ENCODE measurements at regions not wholly inside any gene's neighbourhood (a gene's known extent, or its start where the extent isn't known, plus 50 kb on each side); places are given as distances from the start of the nearest gene placed in this dataset.

DNA sequence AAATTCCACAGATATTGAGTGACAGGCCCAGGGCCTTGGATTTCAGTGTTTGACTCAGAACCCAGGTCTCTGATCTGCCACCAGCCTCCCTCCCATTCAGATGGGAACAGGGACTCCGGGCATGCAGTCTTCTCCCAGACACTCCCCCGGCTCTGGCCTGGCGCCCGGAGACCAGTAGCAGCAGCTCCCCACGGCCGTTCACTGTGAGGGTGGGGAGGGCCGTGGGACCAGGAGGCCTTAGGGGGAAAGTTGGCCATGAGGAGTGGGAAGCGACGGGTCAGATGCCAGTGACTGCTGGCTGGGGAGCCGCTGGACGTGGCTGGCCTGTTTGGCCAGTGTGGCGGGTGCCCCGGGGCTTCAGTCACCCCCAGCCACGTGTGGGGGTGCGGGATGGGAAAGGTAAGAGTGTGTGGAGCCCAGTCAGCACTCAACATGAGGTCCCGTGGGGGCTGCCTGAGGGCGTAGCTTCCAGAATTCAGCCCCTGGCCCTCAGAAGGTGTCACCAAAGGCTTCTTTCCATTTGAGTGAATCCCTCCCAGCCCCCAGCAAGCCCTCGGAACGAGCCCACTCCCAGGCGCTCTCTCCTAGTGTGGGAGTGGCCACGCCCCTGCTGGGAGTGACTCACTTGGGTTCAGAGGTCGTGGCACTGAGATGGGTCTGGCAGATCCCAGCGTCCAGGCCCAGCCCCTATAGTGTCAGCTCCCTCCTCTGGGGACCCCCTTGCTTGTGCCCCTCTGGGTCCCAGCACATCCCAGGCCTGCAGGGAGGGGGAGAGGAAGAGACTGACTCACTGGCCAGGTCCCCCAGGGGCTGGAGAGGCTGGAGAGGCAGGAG lies 309.4 kb downstream of the SEC14L1 start:
- TF ChIP-seq POLR2AphosphoS5 (IDR thresholded peaks at IDR 0.05; ENCODE audit: low read depth, low read length) (no peak), SIN3A (IDR thresholded peaks at IDR 0.05; ENCODE audit: borderline replicate concordance, insufficient read depth, low read length) (no peak), TAF1 (IDR thresholded peaks at IDR 0.05; ENCODE audit: borderline replicate concordance, insufficient read depth, low read length) (no peak)
- TF ChIP-seq, protein P1, sequence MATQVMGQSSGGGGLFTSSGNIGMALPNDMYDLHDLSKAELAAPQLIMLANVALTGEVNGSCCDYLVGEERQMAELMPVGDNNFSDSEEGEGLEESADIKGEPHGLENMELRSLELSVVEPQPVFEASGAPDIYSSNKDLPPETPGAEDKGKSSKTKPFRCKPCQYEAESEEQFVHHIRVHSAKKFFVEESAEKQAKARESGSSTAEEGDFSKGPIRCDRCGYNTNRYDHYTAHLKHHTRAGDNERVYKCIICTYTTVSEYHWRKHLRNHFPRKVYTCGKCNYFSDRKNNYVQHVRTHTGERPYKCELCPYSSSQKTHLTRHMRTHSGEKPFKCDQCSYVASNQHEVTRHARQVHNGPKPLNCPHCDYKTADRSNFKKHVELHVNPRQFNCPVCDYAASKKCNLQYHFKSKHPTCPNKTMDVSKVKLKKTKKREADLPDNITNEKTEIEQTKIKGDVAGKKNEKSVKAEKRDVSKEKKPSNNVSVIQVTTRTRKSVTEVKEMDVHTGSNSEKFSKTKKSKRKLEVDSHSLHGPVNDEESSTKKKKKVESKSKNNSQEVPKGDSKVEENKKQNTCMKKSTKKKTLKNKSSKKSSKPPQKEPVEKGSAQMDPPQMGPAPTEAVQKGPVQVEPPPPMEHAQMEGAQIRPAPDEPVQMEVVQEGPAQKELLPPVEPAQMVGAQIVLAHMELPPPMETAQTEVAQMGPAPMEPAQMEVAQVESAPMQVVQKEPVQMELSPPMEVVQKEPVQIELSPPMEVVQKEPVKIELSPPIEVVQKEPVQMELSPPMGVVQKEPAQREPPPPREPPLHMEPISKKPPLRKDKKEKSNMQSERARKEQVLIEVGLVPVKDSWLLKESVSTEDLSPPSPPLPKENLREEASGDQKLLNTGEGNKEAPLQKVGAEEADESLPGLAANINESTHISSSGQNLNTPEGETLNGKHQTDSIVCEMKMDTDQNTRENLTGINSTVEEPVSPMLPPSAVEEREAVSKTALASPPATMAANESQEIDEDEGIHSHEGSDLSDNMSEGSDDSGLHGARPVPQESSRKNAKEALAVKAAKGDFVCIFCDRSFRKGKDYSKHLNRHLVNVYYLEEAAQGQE (IDR thresholded peaks at IDR 0.05; ENCODE audit: insufficient read depth in 1 of 2, low read depth in 2 of 2, low read length in 2 of 2), result no peak

Data from PFSK-1 (cell line).